Hippocampal formation (tissue), 2 donors: ENCODE measurements at regions not wholly inside any gene's neighbourhood (a gene's known extent, or its start where the extent isn't known, plus 50 kb on each side); places are given as distances from the start of the nearest gene placed in this dataset.
"Not testable (repeated sequence)": the region's sequence is repeated elsewhere in the genome, so short reads cannot be mapped to it uniquely, and the experiment has no call there.

Experiments
- DNase-seq, 2 donors: peaks; one replicate each; lab custom pipeline; 2025; lab: John Stamatoyannopoulos, UW

- DNase-seq, result no peak
Observed at GRCh38 chr4:115228851-115229250, 115.4 kb upstream of the NDST4 start.

GRCh38 chr4:115222061-115222460 is 108.6 kb upstream of the NDST4 start:
- DNase-seq, result no peak

- no peak for DNase-seq
Observed at GRCh38 chr4:115219862-115220261, 106.4 kb upstream of the NDST4 start.

- DNase-seq, result no peak
Observed at GRCh38 chr4:115219315-115219860, 106.0 kb upstream of the NDST4 start.

- no peak for DNase-seq
Observed at GRCh38 chr4:115215935-115216334, 102.5 kb upstream of the NDST4 start.

- DNase-seq, result no peak
Observed at GRCh38 chr4:115213716-115214115, 100.3 kb upstream of the NDST4 start.

GRCh38 chr4:115201042-115201330 is 87.6 kb upstream of the NDST4 start:
- DNase-seq, result no peak

GRCh38 chr4:115200201-115201041 is 87.0 kb upstream of the NDST4 start:
- DNase-seq, result not testable (repeated sequence)

- not testable (repeated sequence) for DNase-seq
Observed at GRCh38 chr4:115194612-115195011, 81.2 kb upstream of the NDST4 start.

- DNase-seq, result no peak
Observed at GRCh38 chr4:115190529-115190928, 77.1 kb upstream of the NDST4 start.

- no peak for DNase-seq
Observed at GRCh38 chr4:115187136-115187535, 73.7 kb upstream of the NDST4 start.

GRCh38 chr4:115179438-115180062 is 66.1 kb upstream of the NDST4 start:
- not testable (repeated sequence) for DNase-seq

- not testable (repeated sequence) for DNase-seq
Observed at GRCh38 chr4:115178687-115179086, 65.3 kb upstream of the NDST4 start.

- no peak for DNase-seq
Observed at GRCh38 chr4:115171220-115171619, 57.8 kb upstream of the NDST4 start.

- DNase-seq, result no peak
Observed at GRCh38 chr4:115165503-115165902, 52.1 kb upstream of the NDST4 start.
